ENCODE measurements at regions not wholly inside any gene's neighbourhood (a gene's known extent, or its start where the extent isn't known, plus 50 kb on each side); places are given as distances from the start of the nearest gene placed in this dataset.

DNA sequence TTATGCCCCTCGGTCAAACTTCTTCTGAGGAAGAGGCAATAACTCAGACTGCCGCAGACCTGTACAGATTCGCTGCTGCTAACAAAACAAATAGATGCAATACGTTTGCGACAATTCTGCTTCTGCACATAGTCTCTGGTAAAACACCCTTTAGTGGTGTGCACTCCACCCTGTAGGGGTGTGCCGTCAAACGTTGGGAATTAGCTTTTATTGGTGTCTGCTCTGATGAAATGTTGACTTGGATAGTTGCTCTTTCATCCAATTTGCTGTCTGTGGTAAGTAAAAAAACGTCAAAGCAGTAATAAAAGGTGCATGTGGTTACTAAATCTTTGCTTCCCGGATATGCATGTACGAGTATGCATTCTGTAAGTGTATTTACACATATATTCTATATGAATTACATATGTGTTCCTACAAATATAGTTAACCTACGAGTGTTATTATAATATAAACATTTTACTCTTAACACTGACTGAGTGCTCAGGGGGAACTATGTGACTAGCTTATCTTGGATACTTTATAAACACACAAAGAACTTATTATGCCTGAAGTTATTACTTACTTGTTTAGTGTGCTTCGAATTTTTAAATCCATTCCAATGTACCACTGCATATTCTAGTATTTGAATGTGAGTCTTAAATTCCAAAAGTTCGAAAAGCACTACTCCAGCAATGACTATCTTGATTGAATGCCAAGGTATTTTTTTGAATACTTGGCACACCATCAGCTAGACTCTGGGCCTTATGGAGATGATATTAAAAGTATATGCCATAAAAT lies 610.2 kb downstream of the ZEB2 start:
- Histone ChIP-seq H3T11ph (ENCODE audit: low read length) (no peak overlapping the region), H3K14ac (ENCODE audit: insufficient read depth, low read length) (no peak overlapping the region), H3K18ac (ENCODE audit: insufficient read length, low read depth, low read length) (no peak overlapping the region), H3K23ac (ENCODE audit: insufficient read length, low read depth, low read length) (no peak overlapping the region), H2AFZ (ENCODE audit: low read length) (no peak overlapping the region), H4K5ac (ENCODE audit: insufficient read length, low read depth, low read length) (no peak overlapping the region), H3K56ac (ENCODE audit: insufficient read length, low read depth, low read length) (no peak overlapping the region), H4K20me1 (ENCODE audit: control insufficient read depth, insufficient read depth, insufficient read length) (no peaks in the 10 kb centered on the region), H4K8ac (replicated peaks; ENCODE audit: insufficient read length, low read depth, low read length) (no peak overlapping the region), H3K4me2 (ENCODE audit: insufficient read depth, insufficient read length, low read length) (no peak overlapping the region), H3K27me3 (ENCODE audit: insufficient read depth, low read length) (no peaks in the 10 kb centered on the region), H4K91ac (ENCODE audit: insufficient read length, low read depth, low read length) (no peak overlapping the region), H3K27ac (ENCODE audit: insufficient read length, low read depth, low read length) (no peak overlapping the region), H3K23me2 (ENCODE audit: insufficient read length, low read depth, low read length, poor library complexity, severe bottlenecking) (no peaks in the 10 kb centered on the region), H3K79me1 (ENCODE audit: insufficient read depth, low read depth, low read length, poor library complexity, severe bottlenecking) (no peaks in the 10 kb centered on the region), H3K4ac (ENCODE audit: low read depth, low read length) (no peak overlapping the region), H3K9ac (ENCODE audit: extremely low read depth, insufficient read length, low read length) (no peak overlapping the region), H3K9me3 (ENCODE audit: control insufficient read depth, low read depth, low read length) (no peaks in the 10 kb centered on the region), H2AK5ac (ENCODE audit: insufficient read length, low read length) (no peak overlapping the region), H3K79me2 (ENCODE audit: insufficient read depth, low read length) (no peaks in the 10 kb centered on the region), H2BK20ac (ENCODE audit: low read depth, low read length, poor library complexity, severe bottlenecking) (no peak overlapping the region), H2BK120ac (ENCODE audit: low read depth, low read length, poor library complexity, severe bottlenecking) (no peak overlapping the region), H3K4me1 (ENCODE audit: insufficient read depth, low read length) (peaks cover 6% of the 10 kb centered on the region), H2BK12ac (ENCODE audit: insufficient read length, low read depth, low read length) (no peak overlapping the region), H2BK5ac (ENCODE audit: insufficient read length, low read length) (no peak overlapping the region), H2BK15ac (ENCODE audit: low read depth, low read length) (no peak overlapping the region)
- H3K27ac Mint-ChIP-seq, result no peak overlapping the region
- no CpG with 5 or more reads among the region's 13 CpGs for WGBS (ENCODE audit: extremely low coverage, insufficient read length, low lambda C conversion rate)
- H3K4me1 Mint-ChIP-seq, result peaks cover 32 to 39% of the 10 kb centered on the region in 2 experiments
- no peak overlapping the region for H3K4me3 Mint-ChIP-seq
- no peak for DNase-seq
- H3K36me3 Mint-ChIP-seq (ENCODE audit: insufficient read depth in 1 of 3, low read depth in 3 of 3), result peaks cover 0 to 2% (median 0%) of the 10 kb centered on the region in 3 experiments; a peak in 2 of 7 replicates
- TF ChIP-seq, protein P1, sequence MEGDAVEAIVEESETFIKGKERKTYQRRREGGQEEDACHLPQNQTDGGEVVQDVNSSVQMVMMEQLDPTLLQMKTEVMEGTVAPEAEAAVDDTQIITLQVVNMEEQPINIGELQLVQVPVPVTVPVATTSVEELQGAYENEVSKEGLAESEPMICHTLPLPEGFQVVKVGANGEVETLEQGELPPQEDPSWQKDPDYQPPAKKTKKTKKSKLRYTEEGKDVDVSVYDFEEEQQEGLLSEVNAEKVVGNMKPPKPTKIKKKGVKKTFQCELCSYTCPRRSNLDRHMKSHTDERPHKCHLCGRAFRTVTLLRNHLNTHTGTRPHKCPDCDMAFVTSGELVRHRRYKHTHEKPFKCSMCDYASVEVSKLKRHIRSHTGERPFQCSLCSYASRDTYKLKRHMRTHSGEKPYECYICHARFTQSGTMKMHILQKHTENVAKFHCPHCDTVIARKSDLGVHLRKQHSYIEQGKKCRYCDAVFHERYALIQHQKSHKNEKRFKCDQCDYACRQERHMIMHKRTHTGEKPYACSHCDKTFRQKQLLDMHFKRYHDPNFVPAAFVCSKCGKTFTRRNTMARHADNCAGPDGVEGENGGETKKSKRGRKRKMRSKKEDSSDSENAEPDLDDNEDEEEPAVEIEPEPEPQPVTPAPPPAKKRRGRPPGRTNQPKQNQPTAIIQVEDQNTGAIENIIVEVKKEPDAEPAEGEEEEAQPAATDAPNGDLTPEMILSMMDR (conservative IDR thresholded peaks at IDR 0.05), result no peak
- H3K9me3 Mint-ChIP-seq, result peaks cover 0 to 2% of the 10 kb centered on the region in 2 experiments; a peak in 1 of 5 replicates
- peaks cover 18% of the 10 kb centered on the region for H3K27me3 Mint-ChIP-seq (ENCODE audit: low read depth)

Data from H9 (cell line).